ENCODE measurements at regions not wholly inside any gene's neighbourhood (a gene's known extent, or its start where the extent isn't known, plus 50 kb on each side); places are given as distances from the start of the nearest gene placed in this dataset.

DNA sequence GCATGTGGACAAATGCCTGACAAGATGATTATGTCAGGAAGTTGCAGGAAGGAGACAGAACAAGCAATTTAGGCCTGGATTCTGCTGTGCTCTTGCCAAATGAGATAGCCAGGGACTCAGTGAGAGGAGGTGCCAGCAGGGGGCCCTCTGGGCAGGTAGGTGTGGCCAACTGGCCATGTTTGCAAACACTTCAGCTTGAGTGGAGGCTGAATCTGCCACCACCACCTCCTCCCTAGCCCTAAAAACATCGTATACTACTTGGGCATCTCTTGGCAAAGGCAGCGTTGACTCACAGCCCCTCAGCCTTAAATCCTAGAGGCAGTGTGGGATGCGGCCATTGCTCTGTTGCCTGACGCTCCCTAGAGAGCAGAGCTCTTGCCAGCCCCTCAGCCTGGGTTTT, 95.1 kb upstream of the PLET1 start:
- Histone ChIP-seq H3K27ac (no peak overlapping the region), H3K27me3 (no peaks in the 10 kb centered on the region), H3K9me2 (replicated peaks; ENCODE audit: insufficient read depth) (no peaks in the 10 kb centered on the region), H3K4me1 (ENCODE audit: insufficient read depth) (no peaks in the 10 kb centered on the region), H3K36me3 (replicated peaks; ENCODE audit: insufficient read depth, low read depth) (no peaks in the 10 kb centered on the region), H4K20me1 (ENCODE audit: insufficient read depth, poor library complexity, severe bottlenecking) (no peaks in the 10 kb centered on the region), H3K79me2 (no peaks in the 10 kb centered on the region), H3K9me3 (ENCODE audit: low read depth) (no peaks in the 10 kb centered on the region), H3K4me2 (no peak overlapping the region), H2AFZ (no peak overlapping the region), H3K4me3 (no peak overlapping the region)
- TF ChIP-seq, protein P1, sequence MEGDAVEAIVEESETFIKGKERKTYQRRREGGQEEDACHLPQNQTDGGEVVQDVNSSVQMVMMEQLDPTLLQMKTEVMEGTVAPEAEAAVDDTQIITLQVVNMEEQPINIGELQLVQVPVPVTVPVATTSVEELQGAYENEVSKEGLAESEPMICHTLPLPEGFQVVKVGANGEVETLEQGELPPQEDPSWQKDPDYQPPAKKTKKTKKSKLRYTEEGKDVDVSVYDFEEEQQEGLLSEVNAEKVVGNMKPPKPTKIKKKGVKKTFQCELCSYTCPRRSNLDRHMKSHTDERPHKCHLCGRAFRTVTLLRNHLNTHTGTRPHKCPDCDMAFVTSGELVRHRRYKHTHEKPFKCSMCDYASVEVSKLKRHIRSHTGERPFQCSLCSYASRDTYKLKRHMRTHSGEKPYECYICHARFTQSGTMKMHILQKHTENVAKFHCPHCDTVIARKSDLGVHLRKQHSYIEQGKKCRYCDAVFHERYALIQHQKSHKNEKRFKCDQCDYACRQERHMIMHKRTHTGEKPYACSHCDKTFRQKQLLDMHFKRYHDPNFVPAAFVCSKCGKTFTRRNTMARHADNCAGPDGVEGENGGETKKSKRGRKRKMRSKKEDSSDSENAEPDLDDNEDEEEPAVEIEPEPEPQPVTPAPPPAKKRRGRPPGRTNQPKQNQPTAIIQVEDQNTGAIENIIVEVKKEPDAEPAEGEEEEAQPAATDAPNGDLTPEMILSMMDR (IDR thresholded peaks at IDR 0.05; ENCODE audit: poor library complexity): no peak
- TF ChIP-seq EZH2 (IDR thresholded peaks at IDR 0.05; ENCODE audit: borderline replicate concordance): no peak
- DNase-seq (ENCODE audit: low spot score): peak; percentile 20
- WGBS (ENCODE audit: low lambda C conversion rate, missing lambda C conversion rate): 84% methylated on average over 4 of the region's 4 CpGs

DNA sequence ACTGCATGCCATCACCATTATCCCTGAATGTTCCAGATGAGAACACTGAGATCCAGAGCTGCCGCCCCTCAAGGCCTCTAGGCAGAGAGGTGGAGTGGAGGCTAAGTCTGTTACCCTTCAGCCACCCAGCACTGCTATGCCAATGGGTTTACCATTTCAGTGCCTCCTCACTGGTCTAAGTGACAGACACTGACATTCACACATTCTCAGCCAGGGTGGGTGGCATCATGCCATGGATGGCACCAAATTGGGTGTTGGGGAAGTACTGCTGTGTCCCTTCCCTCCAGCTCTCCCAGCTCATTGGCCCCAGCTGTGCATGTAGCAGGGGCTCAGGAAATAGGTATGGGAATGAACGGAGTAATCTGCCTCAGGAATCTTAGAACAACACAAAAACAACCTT, 96.8 kb upstream of the PLET1 start:
- Histone ChIP-seq H3K4me2 (no peak overlapping the region), H3K4me3 (no peak overlapping the region), H3K79me2 (no peaks in the 10 kb centered on the region), H3K36me3 (replicated peaks; ENCODE audit: insufficient read depth, low read depth) (no peaks in the 10 kb centered on the region), H3K9me3 (ENCODE audit: low read depth) (no peaks in the 10 kb centered on the region), H3K4me1 (ENCODE audit: insufficient read depth) (no peaks in the 10 kb centered on the region), H3K27ac (no peak overlapping the region), H3K27me3 (no peaks in the 10 kb centered on the region), H3K9me2 (replicated peaks; ENCODE audit: insufficient read depth) (no peaks in the 10 kb centered on the region), H2AFZ (no peak overlapping the region), H4K20me1 (ENCODE audit: insufficient read depth, poor library complexity, severe bottlenecking) (no peaks in the 10 kb centered on the region)
- TF ChIP-seq EZH2 (IDR thresholded peaks at IDR 0.05; ENCODE audit: borderline replicate concordance): no peak
- no peak for TF ChIP-seq EZH2phosphoT487 (IDR thresholded peaks at IDR 0.05; ENCODE audit: low read depth, severe bottlenecking, unreplicated experiment)
- TF ChIP-seq, protein P1 (IDR thresholded peaks at IDR 0.05; ENCODE audit: poor library complexity): no peak
- 81% methylated on average over 2 of the region's 2 CpGs for WGBS (ENCODE audit: low lambda C conversion rate, missing lambda C conversion rate)
- no peak for DNase-seq (ENCODE audit: low spot score)

DNA sequence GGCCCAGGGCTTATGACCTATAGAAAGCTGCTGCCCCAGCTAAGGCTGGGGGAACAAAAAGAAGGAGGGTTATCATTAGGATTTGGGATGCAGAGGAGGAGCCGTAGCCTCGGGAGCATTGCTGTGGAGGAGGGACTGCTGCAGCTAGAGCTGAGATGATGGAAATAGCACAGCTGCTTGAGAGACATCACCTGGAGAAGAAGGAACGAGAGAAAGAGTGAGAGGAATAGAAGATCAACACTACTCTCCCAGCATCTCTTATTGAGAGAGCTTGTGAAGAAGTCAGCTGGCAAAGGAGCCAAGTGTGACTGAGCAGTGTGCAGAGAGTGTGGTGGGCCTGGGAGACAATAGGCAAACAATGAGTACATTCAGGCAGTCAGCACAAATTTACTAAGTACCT, 100.7 kb upstream of the PLET1 start:
- Histone ChIP-seq H4K20me1 (ENCODE audit: insufficient read depth, poor library complexity, severe bottlenecking) (no peaks in the 10 kb centered on the region), H3K27me3 (no peaks in the 10 kb centered on the region), H3K9me2 (replicated peaks; ENCODE audit: insufficient read depth) (no peaks in the 10 kb centered on the region), H3K9me3 (ENCODE audit: low read depth) (no peaks in the 10 kb centered on the region), H2AFZ (no peak overlapping the region), H3K4me3 (no peak overlapping the region), H3K4me2 (no peak overlapping the region), H3K4me1 (ENCODE audit: insufficient read depth) (peaks cover 8% of the 10 kb centered on the region), H3K79me2 (no peaks in the 10 kb centered on the region), H3K36me3 (replicated peaks; ENCODE audit: insufficient read depth, low read depth) (no peaks in the 10 kb centered on the region), H3K27ac (no peak overlapping the region)
- WGBS (ENCODE audit: low lambda C conversion rate, missing lambda C conversion rate): 87% methylated on average over 3 of the region's 3 CpGs
- no peak for DNase-seq (ENCODE audit: low spot score)
- no peak for TF ChIP-seq EZH2 (IDR thresholded peaks at IDR 0.05; ENCODE audit: borderline replicate concordance)
- TF ChIP-seq, protein P1 (IDR thresholded peaks at IDR 0.05; ENCODE audit: poor library complexity): no peak

DNA sequence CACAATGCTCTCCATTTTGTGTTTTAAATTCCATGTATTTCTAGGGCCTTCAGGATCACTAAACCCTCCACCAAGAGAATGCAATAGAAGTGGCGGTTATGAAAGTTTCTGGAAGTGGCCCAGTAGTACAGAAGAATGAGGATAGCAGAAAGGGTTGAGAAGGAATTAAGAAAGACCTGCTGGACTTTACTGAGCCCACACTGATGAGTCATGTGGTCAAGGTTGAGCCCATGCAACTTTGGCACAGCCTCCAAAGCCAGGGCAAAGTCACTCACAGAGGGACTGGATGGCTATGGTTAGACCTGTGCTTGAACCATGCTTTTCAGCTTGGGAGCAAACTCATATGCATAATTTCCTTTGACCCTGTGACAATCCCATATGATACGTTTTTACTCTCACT, 102.9 kb upstream of the PLET1 start:
- 95% methylated on average over 2 of the region's 2 CpGs for WGBS (ENCODE audit: low lambda C conversion rate, missing lambda C conversion rate)
- H3K4me2 ChIP-seq: no peak overlapping the region

More for the DNA sequence above, 102.9 kb upstream of the PLET1 start:
- no peak overlapping the region for H2AFZ ChIP-seq
- TF ChIP-seq, protein P1 (IDR thresholded peaks at IDR 0.05; ENCODE audit: poor library complexity): no peak
- TF ChIP-seq EZH2 (IDR thresholded peaks at IDR 0.05; ENCODE audit: borderline replicate concordance): no peak
- no peak for TF ChIP-seq EZH2phosphoT487 (IDR thresholded peaks at IDR 0.05; ENCODE audit: low read depth, severe bottlenecking, unreplicated experiment)
- H3K27ac ChIP-seq: no peak overlapping the region
- no peaks in the 10 kb centered on the region for H4K20me1 ChIP-seq (ENCODE audit: insufficient read depth, poor library complexity, severe bottlenecking)
- H3K9me2 ChIP-seq (replicated peaks; ENCODE audit: insufficient read depth): no peaks in the 10 kb centered on the region
- peaks cover 8% of the 10 kb centered on the region for H3K4me1 ChIP-seq (ENCODE audit: insufficient read depth)
- DNase-seq (ENCODE audit: low spot score): no peak
- H3K27me3 ChIP-seq: no peaks in the 10 kb centered on the region
- no peaks in the 10 kb centered on the region for H3K79me2 ChIP-seq
- no peak overlapping the region for H3K4me3 ChIP-seq
- no peaks in the 10 kb centered on the region for H3K9me3 ChIP-seq (ENCODE audit: low read depth)
- no peaks in the 10 kb centered on the region for H3K36me3 ChIP-seq (replicated peaks; ENCODE audit: insufficient read depth, low read depth)

Data from hepatocyte (in vitro differentiated cells).